Psoas muscle (tissue), 7 donors: ENCODE measurements at regions not wholly inside any gene's neighbourhood (a gene's known extent, or its start where the extent isn't known, plus 50 kb on each side); places are given as distances from the start of the nearest gene placed in this dataset.

Experiments
- ATAC-seq, 4 donors: fragments of 200-7000 bp; cut with Tn5 transposase; one replicate each; pipeline ENCODE4 v1.9.1; 2020; ENCODE audit warnings: moderate library complexity in 3 of 4, mild to moderate bottlenecking in 2 of 4
- DNase-seq, 2 donors: peaks; one replicate each; pipeline ENCODE4 v3.0.0-alpha.2; 2020
- H3K27ac ChIP-seq: fragments of 200-600 bp; one replicate; pipeline ENCODE4 v1.8.0; 2022
- H3K27me3 ChIP-seq, 3 donors: fragments of 200-600 bp in 1 of 3; one replicate each; pipeline versions ENCODE4 v1.6.1 to v1.8.0; 2013 to 2022; ENCODE audit warnings: low read length in 2 of 3, mild to moderate bottlenecking in 2 of 3, moderate library complexity in 1 of 3; ENCODE audit not compliant: insufficient read depth in 3 of 3
- H3K36me3 ChIP-seq, 2 donors: fragments of 200-600 bp in 1 of 2; one replicate each; pipeline versions ENCODE4 v1.6.1 to v1.8.0; 2013 to 2022; ENCODE audit warnings: low read depth in 1 of 2, mild to moderate bottlenecking in 1 of 2, moderate library complexity in 1 of 2; ENCODE audit not compliant: insufficient read depth in 1 of 2
- H3K4me1 ChIP-seq: fragments of 200-600 bp; one replicate; pipeline ENCODE4 v1.8.0; 2022
- H3K4me3 ChIP-seq: fragments of 200-600 bp; one replicate; pipeline ENCODE4 v1.8.0; 2022; ENCODE audit warnings: mild to moderate bottlenecking
- H3K9me3 ChIP-seq: fragments of 200-600 bp; one replicate; pipeline ENCODE4 v1.8.0; 2022
- WGBS, 3 donors: extraction: QIAGEN DNeasy Blood & Tissue Kit; methylation state at CpG; one replicate each; pipeline versions ENCODE4 v1.1.6 to v1.1.7; 2013; 5-methylcytosine and 5-hydroxymethylcytosine counted together
- intact Hi-C, 2 donors: fragments of 100-400 bp; cut with DNase I; formaldehyde crosslinking; loops; one replicate each; pipeline versions ENCODE4 v1.11.0 to v1.14.2; 2022
- TF ChIP-seq, protein P1 (sequence below): fragments of 200-600 bp; IDR thresholded peaks from one replicate; pipeline ENCODE4 v1.8.0; 2022; ENCODE audit warnings: antibody characterized with exemption
- donor health status: healthy with polysubstance abuse.
- donor health status: DM: no; HTN: no; CAD: no; lungs with moderate emphysema.
- donor health status: Bipolar disorder and iron deficiency.
- donor health status: healthy.
- donor health status: DM: yes; HTN: yes; CAD: no.
- donor health status: DM: no; HTN: no; CAD: no.
- donor health status: DM: yes; HTN: yes; CAD: no.

DNA sequence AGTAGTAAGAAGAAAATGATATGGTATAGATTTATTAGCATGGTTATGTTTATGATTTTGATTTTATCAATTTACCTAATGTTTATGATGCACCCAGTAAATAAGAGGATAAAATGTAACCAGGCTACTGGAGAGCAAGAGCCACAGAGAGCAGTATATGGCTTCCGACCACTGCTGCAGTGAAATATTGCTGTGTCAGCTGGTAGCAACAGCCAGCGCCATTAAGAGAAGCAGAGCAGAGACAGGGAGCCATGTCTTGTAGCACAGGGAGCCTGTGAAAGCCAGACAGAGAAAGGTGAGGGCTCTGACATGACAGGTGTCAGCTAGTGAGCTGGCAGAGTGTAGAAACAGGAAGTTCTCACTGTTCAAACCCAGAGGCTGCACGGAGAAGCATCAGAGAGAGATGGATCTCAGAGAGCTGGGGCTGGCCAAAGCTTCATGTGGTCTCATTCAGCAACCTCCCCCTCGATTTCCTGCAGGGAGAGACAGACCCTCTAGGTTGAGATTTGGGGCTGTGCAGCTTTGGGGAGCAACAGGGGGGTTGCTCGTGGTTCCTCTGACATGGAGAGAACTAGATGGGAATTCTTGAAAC is 202.1 kb downstream of the MED10 start:
- ATAC-seq (no peak), DNase-seq (no peak)
- H3K9me3 ChIP-seq, result no peaks in the 10 kb centered on the region
- H3K27me3 ChIP-seq, result no peaks in the 10 kb centered on the region
- no peaks in the 10 kb centered on the region for H3K36me3 ChIP-seq
- intact Hi-C loops, result no loop called here
- no peak overlapping the region for H3K27ac ChIP-seq
- no peak overlapping the region for H3K4me3 ChIP-seq
- TF ChIP-seq, protein P1, sequence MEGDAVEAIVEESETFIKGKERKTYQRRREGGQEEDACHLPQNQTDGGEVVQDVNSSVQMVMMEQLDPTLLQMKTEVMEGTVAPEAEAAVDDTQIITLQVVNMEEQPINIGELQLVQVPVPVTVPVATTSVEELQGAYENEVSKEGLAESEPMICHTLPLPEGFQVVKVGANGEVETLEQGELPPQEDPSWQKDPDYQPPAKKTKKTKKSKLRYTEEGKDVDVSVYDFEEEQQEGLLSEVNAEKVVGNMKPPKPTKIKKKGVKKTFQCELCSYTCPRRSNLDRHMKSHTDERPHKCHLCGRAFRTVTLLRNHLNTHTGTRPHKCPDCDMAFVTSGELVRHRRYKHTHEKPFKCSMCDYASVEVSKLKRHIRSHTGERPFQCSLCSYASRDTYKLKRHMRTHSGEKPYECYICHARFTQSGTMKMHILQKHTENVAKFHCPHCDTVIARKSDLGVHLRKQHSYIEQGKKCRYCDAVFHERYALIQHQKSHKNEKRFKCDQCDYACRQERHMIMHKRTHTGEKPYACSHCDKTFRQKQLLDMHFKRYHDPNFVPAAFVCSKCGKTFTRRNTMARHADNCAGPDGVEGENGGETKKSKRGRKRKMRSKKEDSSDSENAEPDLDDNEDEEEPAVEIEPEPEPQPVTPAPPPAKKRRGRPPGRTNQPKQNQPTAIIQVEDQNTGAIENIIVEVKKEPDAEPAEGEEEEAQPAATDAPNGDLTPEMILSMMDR, result no peak
- WGBS, 3 donors, result 45 to 54% (median 47%) methylated on average over 4 to 5 of the region's 5 CpGs
- no peaks in the 10 kb centered on the region for H3K4me1 ChIP-seq

DNA sequence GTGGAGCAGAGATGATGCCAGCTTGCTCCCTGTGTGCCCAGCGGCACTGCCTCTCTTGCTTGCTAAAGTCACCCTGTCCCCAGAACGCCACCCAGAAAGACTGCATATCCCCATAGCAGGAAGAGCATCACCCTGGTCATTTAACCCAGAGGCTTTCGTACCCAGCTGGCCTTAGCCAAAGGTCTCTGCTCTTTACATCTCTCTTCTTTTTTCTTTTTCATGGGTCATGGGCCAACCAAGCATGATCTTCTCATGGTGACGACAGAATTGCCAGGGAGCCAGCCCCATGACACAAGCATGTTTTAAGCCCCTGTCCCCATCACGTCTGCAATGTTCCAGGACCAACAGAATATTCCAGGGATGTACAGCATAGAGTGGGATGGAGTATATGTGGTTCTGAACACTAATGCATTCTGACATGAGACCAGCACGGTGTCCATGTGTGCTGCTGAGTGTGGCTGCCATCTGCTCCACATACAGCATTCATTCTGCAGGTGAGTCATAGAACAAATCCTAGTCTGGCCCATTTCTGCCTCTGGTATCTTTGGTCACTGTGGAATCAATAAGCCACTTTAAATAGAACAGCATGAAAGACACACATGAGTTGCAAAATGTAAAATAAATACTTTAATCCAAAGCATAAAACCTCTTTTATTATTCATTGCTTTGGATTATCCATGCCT is 203.0 kb downstream of the MED10 start:
- H3K4me3 ChIP-seq, result no peak overlapping the region
- DNase-seq (no peak), ATAC-seq (no peak)
- no peak overlapping the region for H3K27ac ChIP-seq
- intact Hi-C loops, result no loop called here
- no peaks in the 10 kb centered on the region for H3K4me1 ChIP-seq
- no peaks in the 10 kb centered on the region for H3K36me3 ChIP-seq
- no peaks in the 10 kb centered on the region for H3K27me3 ChIP-seq
- 70 to 74% (median 73%) methylated on average over 6 of the region's 6 CpGs for WGBS, 3 donors
- H3K9me3 ChIP-seq, result no peaks in the 10 kb centered on the region
- TF ChIP-seq, protein P1, result no peak

DNA sequence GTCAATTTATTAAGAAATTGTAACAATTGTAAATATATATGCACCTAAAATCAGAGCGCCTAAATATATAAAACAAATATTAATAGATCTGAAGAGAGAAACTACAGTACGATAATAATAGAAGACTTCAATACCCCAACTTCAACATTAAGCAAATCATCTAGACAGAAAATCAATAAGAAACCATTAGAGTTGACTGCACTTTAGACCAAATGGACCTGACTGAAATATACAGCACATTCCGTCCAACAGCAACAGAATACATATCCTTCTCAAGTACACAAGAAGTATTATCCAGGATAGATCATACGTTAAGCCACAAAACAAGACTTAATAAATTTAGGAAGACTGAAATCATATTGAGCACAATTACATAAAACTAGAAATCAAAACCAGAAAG is 208.7 kb downstream of the MED10 start:
- ATAC-seq, result no peak
- Histone ChIP-seq H3K27me3 (no peaks in the 10 kb centered on the region), H3K36me3 (no peaks in the 10 kb centered on the region), H3K4me3 (no peak overlapping the region), H3K9me3 (no peaks in the 10 kb centered on the region), H3K27ac (no peak overlapping the region), H3K4me1 (no peaks in the 10 kb centered on the region)
- intact Hi-C loops, result no loop called here
- TF ChIP-seq, protein P1, result no peak
- DNase-seq, result no peak
- 63 to 75% (median 71%) methylated on average over 4 of the region's 4 CpGs for WGBS, 3 donors

DNA sequence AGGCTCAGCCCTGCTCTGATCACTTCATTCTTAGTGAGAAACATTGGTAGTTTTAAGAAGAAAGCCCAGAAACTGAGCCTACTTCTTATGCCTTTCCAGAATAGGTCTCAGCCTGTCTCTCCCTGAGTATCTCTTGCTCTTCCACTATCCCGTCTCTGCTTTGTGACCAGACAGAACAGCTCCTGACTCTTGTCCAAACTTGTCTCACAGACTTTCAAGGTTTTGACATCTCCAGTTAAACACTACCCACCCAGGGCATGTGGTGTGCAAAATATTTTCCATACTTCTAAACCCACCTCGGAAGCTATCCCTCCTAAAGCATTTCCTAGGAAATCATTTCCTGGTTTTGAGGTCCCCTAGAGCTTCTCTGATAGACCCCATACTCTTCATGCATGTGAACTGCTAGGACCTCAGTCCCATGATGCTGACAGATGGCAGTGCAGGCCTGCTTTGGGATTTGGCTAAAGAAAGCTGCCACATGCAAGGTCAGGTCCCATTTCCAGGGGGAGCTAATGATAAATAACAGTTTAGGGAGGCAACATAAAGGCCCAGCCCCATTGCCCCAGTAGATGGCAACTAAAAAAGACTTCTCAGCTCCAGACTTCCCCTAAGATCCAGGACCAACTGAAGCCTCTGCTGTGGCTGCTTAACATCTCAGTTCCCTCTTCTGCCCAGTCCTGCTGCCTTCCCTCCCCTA is 211.5 kb downstream of the MED10 start:
- Histone ChIP-seq H3K27ac (no peak overlapping the region), H3K27me3 (peaks cover 0 to 12% (median 0%) of the 10 kb centered on the region in 3 donors), H3K9me3 (no peaks in the 10 kb centered on the region), H3K36me3 (no peaks in the 10 kb centered on the region), H3K4me3 (no peak overlapping the region), H3K4me1 (no peaks in the 10 kb centered on the region)
- TF ChIP-seq, protein P1, result no peak
- ATAC-seq (no peak), DNase-seq (no peak)
- intact Hi-C loops, result no loop called here
- 84 to 88% (median 86%) methylated on average over 2 of the region's 2 CpGs for WGBS, 3 donors
